NAMALWA (cell line): ENCODE measurements at regions not wholly inside any gene's neighbourhood (a gene's known extent, or its start where the extent isn't known, plus 50 kb on each side); places are given as distances from the start of the nearest gene placed in this dataset.
"Not testable (repeated sequence)": the region's sequence is repeated elsewhere in the genome, so short reads cannot be mapped to it uniquely, and the experiment has no call there.

Experiments
- DNase-seq: peaks from one replicate; pipeline ENCODE4 v3.0.0-alpha.2; 2015; ENCODE audit warnings: low spot score

DNA sequence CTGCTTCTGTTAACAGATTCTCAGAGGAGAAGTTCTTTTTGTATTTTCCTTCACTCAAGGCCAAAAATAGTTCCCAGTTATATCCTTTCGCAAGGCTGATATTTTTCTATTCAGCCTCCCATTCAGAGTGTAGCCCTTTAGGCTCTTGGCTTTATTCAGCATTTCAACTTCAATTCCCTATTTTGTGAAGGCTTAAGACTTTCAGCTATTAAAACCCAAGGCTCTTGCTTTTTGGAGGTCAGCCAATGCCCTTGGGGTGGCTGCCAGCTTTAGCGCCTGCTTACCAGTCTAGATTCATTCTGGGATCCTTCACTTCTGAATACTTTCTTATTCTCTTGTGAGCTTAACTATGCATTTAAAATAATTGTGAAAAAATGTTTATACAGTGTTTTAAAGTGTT lies 57.3 kb upstream of the ADGRA3 start:
- DNase-seq: no peak

DNA sequence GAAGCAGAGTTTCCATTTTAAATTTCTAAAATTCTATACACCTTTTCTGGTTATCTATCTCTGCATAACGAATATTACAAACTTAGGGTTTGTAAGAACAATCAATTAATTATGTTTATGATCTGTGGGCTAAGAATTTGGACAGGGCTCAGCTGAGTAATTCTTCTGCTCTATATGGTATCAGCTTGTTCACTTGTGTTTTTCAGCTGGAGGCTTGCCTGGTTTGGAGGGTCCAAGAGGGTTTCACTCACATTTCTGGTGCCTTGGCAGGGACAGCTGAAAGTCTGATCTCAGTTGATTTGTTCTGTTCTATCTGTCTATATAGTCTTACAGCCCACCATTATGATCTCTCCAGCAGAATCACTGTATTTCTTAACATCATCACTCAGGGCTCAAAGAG lies 57.8 kb upstream of the ADGRA3 start:
- DNase-seq: no peak

DNA sequence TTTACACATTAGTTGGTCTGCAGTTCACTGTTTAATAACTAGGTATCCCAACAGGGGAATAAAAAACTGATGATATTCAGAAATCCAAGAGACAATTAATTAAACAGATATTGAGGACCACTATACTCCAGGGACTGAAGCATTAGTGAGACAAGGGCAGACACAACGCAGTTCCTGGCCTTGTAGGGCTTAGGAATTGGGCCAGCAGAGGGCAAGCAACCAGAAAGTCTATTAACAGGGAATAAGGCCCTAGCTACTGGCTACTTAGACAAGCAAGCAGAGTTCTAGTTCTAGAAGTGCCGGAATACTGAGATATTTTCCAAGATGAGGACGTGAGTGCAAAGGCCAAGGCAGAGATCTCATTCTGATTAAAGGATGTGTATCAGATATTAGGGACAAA lies 58.6 kb upstream of the ADGRA3 start:
- no peak for DNase-seq

DNA sequence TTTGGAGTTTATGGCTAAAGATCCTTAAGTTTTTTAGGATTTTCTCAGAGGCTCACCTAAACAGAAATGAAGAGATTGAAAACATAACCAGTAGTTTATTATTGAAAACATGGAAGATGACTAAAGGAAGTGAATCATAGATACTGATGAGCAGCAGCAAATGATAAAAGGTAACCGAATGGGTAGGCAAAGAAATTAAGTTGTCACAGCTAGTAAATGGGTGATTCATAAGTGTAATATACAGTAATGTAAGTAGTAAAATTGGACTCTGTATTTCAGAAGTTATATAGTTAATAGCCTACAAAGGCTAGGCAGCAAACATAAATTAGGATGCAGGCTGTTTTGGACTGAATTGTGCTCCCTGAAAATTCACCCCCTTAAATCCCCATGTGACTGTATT lies 59.0 kb upstream of the ADGRA3 start:
- no peak for DNase-seq

DNA sequence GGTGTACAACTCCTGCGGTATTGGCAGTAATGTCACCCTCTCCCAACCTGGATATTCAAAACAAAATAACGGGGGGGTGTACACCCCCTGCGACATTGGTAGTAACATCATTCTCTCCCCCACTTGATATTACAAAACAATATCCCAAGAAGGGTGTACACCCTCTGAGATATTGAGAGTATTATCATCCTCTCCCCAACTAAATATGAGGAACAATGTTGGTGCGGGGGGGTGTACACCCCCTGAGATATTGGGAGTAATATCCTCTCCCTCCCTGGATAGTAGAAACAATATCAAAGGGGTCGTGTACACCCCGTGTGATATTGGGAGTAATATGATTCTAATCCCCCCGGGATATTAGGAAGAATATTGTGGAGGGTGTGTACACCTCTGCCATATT lies 71.4 kb upstream of the ADGRA3 start:
- no peak for DNase-seq

DNA sequence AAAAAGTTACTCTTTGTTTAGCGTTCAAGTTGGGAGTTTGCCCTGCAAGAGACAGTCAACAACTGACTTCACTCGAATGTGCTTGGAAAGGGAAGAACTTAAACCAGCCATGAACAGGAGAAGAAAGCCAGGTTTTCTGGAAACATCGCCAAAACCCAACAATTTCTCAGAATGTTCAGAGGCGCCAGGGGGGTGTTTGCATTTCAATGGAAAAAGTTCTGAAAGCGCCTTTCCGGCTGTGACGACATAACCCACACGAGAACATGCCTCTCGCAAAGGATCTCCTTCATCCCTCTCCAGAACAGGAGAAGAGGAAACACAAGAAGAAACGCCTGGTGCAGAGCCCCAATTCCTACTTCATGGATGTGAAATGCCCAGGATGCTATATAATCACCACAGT lies 78.1 kb upstream of the ADGRA3 start:
- DNase-seq: no peak

DNA sequence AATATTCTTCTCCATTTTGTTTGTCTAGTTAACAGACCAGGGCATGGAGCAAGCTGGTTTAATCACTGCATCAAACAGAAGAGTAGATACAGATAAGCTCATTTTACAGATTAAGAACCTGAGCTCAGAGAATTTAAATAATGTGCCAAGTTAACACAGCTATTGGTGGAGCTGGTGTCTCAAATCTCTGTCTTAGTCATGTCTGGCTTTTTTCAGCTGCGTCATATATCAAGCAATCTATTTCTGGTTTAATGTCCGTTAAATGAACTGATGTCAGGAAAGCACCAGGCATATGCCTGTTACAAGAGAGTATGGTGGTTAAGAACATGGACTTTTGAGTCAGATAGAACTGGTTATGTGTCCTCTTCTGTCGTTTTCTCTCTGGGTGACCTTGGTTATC lies 79.8 kb upstream of the ADGRA3 start:
- no peak for DNase-seq

DNA sequence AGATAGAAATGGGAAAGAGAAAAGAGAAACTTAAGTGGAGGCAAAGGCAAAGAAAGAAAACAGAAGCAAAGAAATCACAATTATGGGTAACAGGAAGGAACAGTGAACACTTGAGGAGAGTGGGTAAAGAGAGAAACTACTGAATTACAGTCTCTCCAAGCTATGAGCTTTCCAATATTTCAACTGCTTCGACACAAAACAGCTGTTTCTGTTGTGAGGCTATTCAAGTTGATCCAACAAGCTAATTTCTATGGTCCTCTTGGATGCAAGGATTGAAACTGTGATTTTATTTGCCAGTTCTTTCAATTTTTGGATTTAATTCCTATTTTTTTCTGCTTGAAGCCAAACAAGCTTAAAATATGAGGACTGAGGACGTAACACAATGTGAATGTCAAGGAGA lies 80.5 kb upstream of the ADGRA3 start:
- no peak for DNase-seq

DNA sequence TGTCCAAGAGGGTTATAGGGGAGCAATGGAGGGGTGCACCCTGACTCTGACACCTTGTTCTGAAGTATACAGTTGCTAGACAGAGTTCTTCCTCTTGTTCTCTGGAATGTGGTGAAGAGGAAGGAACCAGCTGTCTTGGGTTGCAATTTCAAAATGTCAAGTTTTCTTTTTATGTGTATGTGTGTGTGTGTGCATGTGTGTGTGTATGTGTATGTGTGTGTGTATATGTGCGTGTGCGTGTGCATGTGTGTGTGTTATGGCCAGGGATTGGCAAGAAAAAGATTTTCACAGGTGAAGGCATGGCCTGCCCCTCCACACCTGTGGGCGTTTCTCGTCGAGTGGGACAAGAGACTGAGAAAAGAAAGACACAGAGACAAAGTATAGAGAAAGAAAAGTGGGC lies 81.6 kb upstream of the ADGRA3 start:
- no peak for DNase-seq

DNA sequence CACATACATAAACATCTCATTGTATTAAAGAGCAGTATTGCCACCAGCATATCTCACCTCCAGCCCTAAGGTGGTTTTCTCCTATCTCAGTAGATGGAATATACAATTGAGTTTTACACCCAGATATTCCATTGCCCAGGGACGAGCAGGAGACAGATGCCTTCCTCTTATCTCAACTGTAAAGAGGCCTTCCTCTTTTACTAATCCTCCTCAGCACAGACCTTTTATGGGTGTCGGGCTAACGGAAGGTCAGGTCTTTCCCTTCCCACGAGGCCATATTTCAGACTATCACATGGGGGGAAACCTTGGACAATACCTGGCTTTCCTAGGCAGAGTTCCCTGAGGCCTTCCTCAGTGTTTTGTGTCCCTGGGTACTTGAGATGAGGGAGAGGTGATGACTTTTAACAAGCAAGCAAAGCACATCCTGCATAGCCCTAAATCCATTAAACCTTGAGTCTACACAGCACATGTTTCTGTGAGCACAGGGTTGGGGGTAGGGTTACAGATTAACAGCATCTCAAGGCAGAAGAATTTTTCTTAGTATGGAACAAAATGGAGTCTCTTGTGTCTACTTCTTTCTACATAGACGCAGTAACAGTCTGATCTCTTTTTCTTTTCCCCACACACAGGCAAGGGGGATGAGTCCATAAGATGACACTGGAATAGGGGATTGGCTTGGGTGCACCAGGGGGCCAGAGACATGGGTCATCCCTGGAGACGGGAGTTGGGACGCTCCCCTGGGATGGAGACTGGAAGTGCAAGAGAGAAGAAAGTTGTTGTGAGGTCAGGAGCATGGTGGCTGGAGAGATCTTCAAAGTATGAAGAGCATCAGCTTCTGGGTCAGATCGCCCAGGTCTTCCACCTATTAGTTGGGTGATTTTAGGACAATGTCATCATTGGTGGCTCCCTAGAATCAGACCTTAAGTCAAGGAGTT lies 82.5 kb upstream of the ADGRA3 start:
- not testable (repeated sequence) for DNase-seq

DNA sequence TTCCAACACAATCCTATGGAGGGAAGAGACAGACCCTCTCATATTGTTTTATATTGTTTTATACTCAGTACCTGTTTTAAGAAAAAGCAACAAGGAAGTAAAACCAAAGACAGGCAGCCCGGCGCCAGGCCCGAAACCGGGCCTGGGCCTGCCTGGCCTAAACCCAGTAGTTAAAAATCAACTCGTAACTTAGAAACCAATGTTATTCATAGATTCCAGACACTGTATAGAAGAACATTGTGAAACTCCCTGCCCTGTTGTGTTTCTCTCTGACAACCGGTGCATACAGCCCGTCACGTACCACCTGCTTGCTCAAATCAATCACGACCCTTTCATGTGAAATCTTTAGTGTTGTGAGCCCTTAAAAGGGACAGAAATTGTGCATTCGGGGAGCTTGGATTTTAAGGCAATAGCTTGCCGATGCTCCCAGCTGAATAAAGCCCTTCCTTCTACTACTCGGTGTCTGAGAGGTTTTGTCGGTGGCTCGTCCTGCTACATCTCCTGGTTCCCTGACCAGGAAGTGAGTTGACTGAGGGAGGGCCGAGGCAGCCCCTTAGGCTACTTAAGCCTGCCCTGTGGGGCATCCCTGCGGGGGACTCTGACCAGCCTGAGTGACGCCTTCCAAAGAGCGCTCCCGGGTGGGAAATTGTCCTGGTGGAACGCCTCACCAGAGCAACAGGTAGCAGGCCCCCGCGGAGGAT lies 83.5 kb upstream of the ADGRA3 start:
- not testable (repeated sequence) for DNase-seq

DNA sequence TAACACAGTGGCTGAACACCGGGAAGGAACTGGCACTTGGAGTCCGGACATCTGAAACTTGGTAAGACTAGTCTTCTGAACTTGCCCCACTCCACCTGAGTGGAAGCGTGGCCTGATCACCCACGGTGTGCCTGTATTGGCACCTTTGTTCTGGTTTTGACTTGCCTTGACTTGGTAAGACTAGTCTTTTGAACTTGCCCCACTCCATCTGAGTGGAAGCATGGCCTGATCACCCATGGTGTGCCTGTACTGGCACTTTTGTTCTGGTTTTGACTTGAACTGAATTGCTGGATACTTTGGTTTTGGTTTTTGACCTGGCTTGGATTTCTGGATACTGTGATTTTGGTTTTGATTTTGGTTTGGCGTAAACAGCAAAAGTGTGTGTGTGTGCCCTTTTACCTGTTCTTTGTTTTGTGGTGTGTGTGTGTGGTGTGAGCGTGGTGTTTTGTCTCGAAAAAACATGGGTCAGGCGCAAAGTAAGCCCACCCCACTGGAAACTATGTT lies 84.1 kb upstream of the ADGRA3 start:
- not testable (repeated sequence) for DNase-seq

DNA sequence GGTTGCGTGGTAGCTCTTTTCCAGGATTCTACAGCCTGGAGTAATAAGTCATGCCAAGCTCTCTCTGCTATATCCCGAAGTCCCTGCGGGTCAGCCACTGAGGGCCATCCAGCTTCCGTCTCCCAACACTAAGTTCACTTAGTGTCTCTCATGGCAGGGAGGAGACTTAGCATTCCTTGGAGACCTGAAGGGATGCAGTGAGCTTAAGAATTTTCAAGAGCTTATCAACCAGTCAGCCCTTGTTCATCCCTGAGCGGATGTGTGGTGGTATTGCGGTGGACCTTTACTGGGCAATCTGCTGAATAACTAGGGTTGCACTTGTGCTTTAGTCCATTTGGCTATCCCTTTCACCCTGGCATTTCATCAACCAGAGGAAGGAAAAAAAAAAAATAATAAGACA lies 85.8 kb upstream of the ADGRA3 start:
- not testable (repeated sequence) for DNase-seq

DNA sequence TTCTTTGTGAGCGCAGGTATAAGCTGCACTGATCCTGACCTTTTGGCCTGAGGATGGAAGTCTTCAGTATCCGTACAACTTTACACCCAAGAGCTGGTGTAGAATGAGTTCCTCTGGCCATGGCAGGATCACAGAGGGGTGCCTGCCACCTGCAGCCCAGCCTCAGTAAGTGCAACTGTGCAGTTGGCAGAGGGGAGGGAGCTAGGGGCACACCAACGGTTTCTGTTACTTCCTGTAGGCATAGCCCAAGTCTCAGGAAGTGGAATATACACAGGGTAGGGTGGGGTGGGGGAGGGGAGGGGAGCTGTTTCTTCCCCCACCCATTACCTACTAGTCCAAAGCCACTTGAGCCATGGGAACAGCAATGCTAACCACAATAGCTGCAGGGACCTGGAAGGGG lies 85.4 kb upstream of the GBA3 start:
- DNase-seq: peak; percentile 19

DNA sequence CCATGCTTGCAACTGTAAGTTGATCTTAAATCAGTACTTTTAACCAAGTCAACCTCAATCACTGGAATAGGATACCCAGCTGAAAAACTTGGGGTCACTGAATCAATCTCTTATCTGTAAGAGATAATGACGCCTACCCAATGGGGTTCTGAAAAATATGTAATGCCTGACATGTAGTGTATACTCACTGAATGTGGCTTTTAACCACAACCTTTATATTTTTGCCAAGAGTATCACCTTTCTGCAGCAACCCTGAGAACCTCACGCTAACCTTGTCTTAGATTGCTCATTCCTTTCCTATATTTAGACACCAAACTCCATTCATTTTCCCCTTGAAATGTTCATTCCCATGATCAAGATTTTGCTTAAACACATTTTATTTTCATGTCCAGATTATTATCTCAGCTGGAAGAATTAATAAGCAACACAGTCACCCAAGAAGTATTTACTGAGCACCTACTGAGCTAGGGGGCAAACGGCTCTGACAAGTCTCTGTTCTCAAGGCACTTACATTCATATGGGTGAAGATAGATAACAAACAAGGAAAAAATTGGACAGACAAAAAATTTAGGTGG lies 82.7 kb upstream of the GBA3 start:
- DNase-seq: not testable (repeated sequence)

DNA sequence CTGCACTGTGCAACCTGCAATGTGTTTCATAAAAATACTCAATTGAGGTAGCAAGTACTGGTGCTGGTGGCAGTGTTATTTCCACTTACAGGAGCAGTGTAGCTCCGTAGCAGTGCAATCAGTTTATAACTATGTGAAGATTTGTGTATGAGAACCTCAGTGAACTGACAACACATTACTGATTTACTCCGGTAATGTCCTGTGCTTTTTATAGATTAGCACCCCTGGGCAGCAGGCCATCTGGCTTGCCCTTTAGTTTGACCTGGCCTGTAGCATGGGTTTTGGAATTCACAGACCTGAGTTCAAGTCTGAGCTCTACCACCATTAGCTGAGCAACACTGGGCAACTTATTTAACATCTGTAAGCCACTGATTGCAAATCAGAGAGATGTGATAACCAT lies 78.6 kb upstream of the GBA3 start:
- DNase-seq: no peak

DNA sequence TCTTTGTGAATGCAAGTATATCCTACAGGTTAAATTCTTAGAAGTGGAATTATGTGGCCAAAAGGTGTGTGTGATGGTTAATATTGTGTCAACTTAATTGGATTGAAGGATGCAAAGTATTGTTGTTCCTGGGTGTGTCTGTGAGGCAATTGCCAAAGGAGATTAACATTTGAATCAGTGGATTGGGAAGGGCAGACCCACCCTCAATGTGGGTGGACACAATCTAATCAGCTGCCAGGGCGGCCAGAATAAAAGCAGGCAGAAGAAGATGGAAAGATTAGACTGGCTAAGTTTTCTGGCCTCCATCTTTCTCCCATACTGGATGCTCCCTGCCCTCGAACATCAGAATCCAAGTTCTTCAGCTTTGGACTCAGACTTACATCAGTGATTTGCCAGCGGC lies 76.2 kb upstream of the GBA3 start:
- DNase-seq: no peak

DNA sequence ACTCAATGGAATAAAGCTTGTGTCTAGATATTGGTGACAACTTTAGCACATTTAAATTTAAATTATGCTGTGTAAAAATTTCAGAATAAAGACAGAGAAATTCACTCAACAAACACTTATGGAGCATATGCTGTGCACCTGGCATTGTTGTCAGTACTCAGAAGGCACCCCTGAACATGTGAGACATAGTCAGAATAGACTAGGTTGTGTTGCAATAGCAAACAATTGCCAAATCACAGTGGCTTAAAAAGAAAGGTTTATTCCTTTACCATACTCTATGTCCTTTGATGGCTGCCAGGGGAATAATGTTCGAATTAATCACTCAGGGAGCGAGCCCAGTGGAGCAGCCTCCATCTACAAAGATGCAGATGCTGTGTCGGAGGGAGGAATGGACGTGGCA lies 72.6 kb upstream of the GBA3 start:
- not testable (repeated sequence) for DNase-seq

DNA sequence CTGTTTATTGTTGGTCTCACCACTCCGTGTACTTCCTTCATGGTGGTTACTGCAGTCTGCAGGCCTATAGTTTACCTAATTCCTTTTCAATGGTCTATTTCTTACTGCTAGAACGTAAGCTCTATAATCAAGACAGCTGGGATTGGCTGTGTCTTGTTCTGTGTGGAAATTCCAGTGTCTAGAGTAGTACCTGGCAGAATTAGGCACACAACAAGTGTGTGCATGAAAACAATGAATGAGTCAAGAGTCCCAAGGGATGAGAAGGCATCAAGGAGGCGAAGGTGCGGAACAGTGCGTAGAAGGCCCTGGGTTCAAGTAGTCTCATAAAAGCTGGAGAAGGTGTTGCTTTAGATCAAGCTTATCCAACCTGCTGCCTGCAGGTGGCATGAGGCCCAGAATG lies 70.8 kb upstream of the GBA3 start:
- not testable (repeated sequence) for DNase-seq

DNA sequence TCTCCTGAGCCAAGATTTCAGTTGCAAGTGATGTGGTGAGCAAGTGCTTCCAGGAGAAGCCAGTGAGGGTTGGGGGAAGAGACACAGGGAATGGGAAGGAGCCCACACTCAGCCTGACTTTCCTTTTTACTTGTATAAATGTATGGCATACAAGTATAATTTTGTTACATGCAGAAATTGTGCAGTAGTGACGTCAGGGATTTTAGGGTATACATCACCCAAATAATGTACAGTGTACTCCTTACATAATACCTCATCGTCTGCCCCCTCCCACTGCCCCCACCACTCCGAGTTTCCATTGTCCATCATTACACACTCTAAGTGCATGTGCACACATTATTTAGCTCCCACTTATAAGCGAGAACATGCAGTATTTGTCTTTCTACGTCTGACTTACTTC lies 68.7 kb upstream of the GBA3 start:
- DNase-seq: not testable (repeated sequence)

DNA sequence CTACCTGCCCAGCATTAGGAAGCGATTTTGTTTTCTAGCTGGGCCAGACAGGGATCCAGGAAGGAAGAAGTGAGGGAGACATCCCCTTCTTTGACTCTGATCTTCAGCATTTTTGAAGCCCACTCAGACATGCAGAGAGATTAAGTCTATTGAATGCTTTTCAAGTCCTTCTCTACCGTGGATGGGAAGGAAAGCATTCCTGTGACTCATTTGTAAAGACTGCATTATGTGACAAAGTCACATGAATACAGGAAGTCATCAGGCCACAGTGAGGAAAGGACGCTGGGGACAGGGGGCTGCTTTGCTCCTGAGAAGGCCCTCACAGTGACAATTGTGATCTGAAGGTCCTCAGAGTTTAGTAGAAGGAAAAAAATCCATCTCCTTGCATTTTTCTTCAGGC lies 67.4 kb upstream of the GBA3 start:
- DNase-seq: no peak

DNA sequence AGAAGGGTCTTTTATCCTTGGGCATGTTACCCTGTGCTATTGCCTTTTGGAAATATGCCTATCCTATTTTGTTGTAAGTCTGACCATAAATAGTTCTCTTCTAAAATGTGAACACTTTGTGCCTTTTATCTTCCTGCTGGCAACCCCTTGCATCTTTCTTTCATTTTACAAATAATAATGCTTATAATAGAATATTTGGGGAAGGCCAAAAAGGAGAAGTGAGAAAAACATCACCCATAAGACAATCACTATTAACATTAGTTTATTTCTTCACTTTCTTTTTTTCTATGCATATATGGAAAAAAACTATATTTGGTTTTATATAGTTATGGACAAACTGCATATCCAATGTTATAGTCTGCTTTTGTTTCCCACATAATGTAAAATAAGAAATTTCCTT lies 64.9 kb upstream of the GBA3 start:
- DNase-seq: not testable (repeated sequence)
